GM23338 (cell line): ENCODE measurements at regions not wholly inside any gene's neighbourhood (a gene's known extent, or its start where the extent isn't known, plus 50 kb on each side); places are given as distances from the start of the nearest gene placed in this dataset.

Source experiments
- ATAC-seq: fragments of 200-7000 bp; cut with Tn5 transposase; 3 replicates; pipeline ENCODE4 v1.9.1; 2020
- DNase-seq: peaks from one replicate; pipeline ENCODE4 v3.0.0-alpha.2; 2015; ENCODE audit warnings: low spot score
- H2AFZ ChIP-seq: fragments of 200-600 bp; sonication (generic); 2 replicates; pipeline ENCODE4 v1.8.0; 2016; ENCODE audit warnings: antibody characterized with exemption, mild to moderate bottlenecking, moderate library complexity
- H3F3A ChIP-seq: fragments of 200-600 bp; sonication (generic); replicated peaks from 2 replicates; pipeline ENCODE4 v1.8.0; 2017; ENCODE audit warnings: antibody characterized with exemption, mixed run types, low read depth
- H3K27ac ChIP-seq: fragments of 200-600 bp; sonication (generic); 2 replicates; pipeline ENCODE4 v1.6.1; 2016; ENCODE audit warnings: low read depth
- H3K27me3 ChIP-seq: fragments of 200-600 bp; sonication (generic); 2 replicates; pipeline ENCODE4 v1.8.0; 2016; ENCODE audit warnings: mild to moderate bottlenecking, mixed run types, moderate library complexity; ENCODE audit not compliant: insufficient read depth
- H3K36me3 ChIP-seq: fragments of 200-600 bp; sonication (generic); 2 replicates; pipeline ENCODE4 v1.8.0; 2016; ENCODE audit warnings: mild to moderate bottlenecking; ENCODE audit not compliant: insufficient read depth
- H3K4me1 ChIP-seq: fragments of 200-600 bp; sonication (generic); 2 replicates; pipeline ENCODE4 v1.8.0; 2016; ENCODE audit warnings: mild to moderate bottlenecking, moderate library complexity; ENCODE audit not compliant: insufficient read depth
- H3K4me2 ChIP-seq: fragments of 200-600 bp; sonication (generic); 2 replicates; pipeline ENCODE4 v1.7.1; 2017; ENCODE audit warnings: mixed run types
- H3K4me3 ChIP-seq: fragments of 200-600 bp; sonication (generic); 2 replicates; pipeline ENCODE4 v1.6.1; 2016; ENCODE audit warnings: mixed run types
- H3K79me2 ChIP-seq: fragments of 200-600 bp; sonication (generic); replicated peaks from 2 replicates; pipeline ENCODE4 v1.8.0; 2017; ENCODE audit warnings: mild to moderate bottlenecking; ENCODE audit not compliant: insufficient read depth
- H3K9me2 ChIP-seq: fragments of 200-600 bp; sonication (generic); 2 replicates; pipeline ENCODE4 v1.8.0; 2017; ENCODE audit not compliant: insufficient read depth
- H4K20me1 ChIP-seq: fragments of 200-600 bp; sonication (generic); replicated peaks from 2 replicates; pipeline ENCODE4 v1.8.0; 2017; ENCODE audit warnings: mild to moderate bottlenecking; ENCODE audit not compliant: insufficient read depth
- H3K27ac Mint-ChIP-seq: 2 replicates; pipeline ENCODE4 v1.8.0; 2020; ENCODE audit warnings: inconsistent platforms, mild to moderate bottlenecking, moderate library complexity, mixed read lengths
- H3K27me3 Mint-ChIP-seq: 3 replicates; pipeline ENCODE4 v1.8.0; 2022; ENCODE audit warnings: low read depth, mild to moderate bottlenecking, moderate library complexity, mixed read lengths, inconsistent platforms; ENCODE audit not compliant: insufficient read depth, poor library complexity
- H3K36me3 Mint-ChIP-seq: 3 replicates; pipeline ENCODE4 v1.8.0; 2021; ENCODE audit warnings: low read depth, mild to moderate bottlenecking, inconsistent platforms, moderate library complexity, mixed read lengths
- H3K4me1 Mint-ChIP-seq: 3 replicates; pipeline ENCODE4 v1.8.0; 2020; ENCODE audit warnings: mild to moderate bottlenecking, inconsistent platforms, mixed read lengths
- H3K4me3 Mint-ChIP-seq: 3 replicates; pipeline ENCODE4 v1.8.0; 2021; ENCODE audit warnings: moderate library complexity, mild to moderate bottlenecking, inconsistent platforms, mixed read lengths
- H3K9me3 Mint-ChIP-seq: 3 replicates; pipeline ENCODE4 v1.8.0; 2020; ENCODE audit warnings: moderate library complexity, mild to moderate bottlenecking, inconsistent platforms, mixed read lengths
- CREB1 ChIP-seq: fragments of 250-450 bp; sonication (Bioruptor Pico); IDR thresholded peaks from 2 replicates; pipeline ENCODE4 v1.5.0; 2020; ENCODE audit warnings: low read depth, mild to moderate bottlenecking, moderate library complexity
- CTCF ChIP-seq, 2 experiments: fragments of 200-600 bp in 1 of 2; sonication (generic) in 1 of 2; conservative IDR thresholded peaks; 2 replicates each; pipeline versions ENCODE4 v1.5.1 to v1.6.1; 2016 to 2017; ENCODE audit warnings: antibody characterized with exemption in 2 of 2, low read depth in 2 of 2, mild to moderate bottlenecking in 2 of 2, moderate library complexity in 1 of 2
- ETS1 ChIP-seq: IDR thresholded peaks from 2 replicates; pipeline ENCODE4 v1.6.1; 2016; ENCODE audit warnings: antibody characterized with exemption
- EZH2 ChIP-seq: fragments of 200-600 bp; sonication (generic); IDR thresholded peaks from one replicate; pipeline ENCODE4 v1.8.0; 2017; ENCODE audit warnings: antibody characterized with exemption, mild to moderate bottlenecking, low read depth; ENCODE audit not compliant: unreplicated experiment
- EZH2phosphoT487 ChIP-seq: fragments of 200-600 bp; sonication (generic); IDR thresholded peaks from one replicate; pipeline ENCODE4 v1.8.1; 2018; ENCODE audit warnings: antibody characterized with exemption; ENCODE audit not compliant: unreplicated experiment
- JUNB ChIP-seq: IDR thresholded peaks from one replicate; pipeline ENCODE4 v1.6.1; 2016; ENCODE audit warnings: antibody characterized with exemption; ENCODE audit not compliant: unreplicated experiment
- NANOG ChIP-seq: IDR thresholded peaks from 2 replicates; pipeline ENCODE4 v1.6.1; 2016; ENCODE audit warnings: antibody characterized with exemption, borderline replicate concordance
- POLR2AphosphoS5 ChIP-seq: IDR thresholded peaks from 2 replicates; pipeline ENCODE4 v1.6.1; 2016; ENCODE audit warnings: antibody characterized with exemption, low read depth
- REST ChIP-seq: IDR thresholded peaks from one replicate; pipeline ENCODE4 v1.6.1; 2018; ENCODE audit warnings: antibody characterized with exemption; ENCODE audit not compliant: unreplicated experiment
- STAT1 ChIP-seq: IDR thresholded peaks from one replicate; pipeline ENCODE4 v1.6.1; 2016; ENCODE audit warnings: antibody characterized with exemption; ENCODE audit not compliant: unreplicated experiment
- ZNF114 ChIP-seq: fragments of 250-450 bp; sonication (Bioruptor Pico); IDR thresholded peaks from 2 replicates; pipeline ENCODE4 v1.5.0; 2020; ENCODE audit warnings: mild to moderate bottlenecking, moderate library complexity
- ZNF331 ChIP-seq: fragments of 250-450 bp; sonication (Bioruptor Pico); IDR thresholded peaks from 2 replicates; pipeline ENCODE4 v1.5.0; 2020; ENCODE audit warnings: low read depth, mild to moderate bottlenecking, moderate library complexity
- ZNF462 ChIP-seq: fragments of 250-450 bp; sonication (Bioruptor Pico); IDR thresholded peaks from 2 replicates; pipeline ENCODE4 v1.5.0; 2020; ENCODE audit warnings: mild to moderate bottlenecking, moderate library complexity

- TF ChIP-seq EZH2 (no peak), EZH2phosphoT487 (no peak), ETS1 (no peak), POLR2AphosphoS5 (no peak), NANOG (no peak), JUNB (no peak), CTCF (conservative IDR thresholded peaks at IDR 0.05; ENCODE audit: low read depth in 2 of 2) (no peak), ZNF331 (CRISPR knock-in tag) (no peak), STAT1 (no peak), ZNF114 (CRISPR knock-in tag) (no peak), ZNF462 (CRISPR knock-in tag) (no peak), REST (no peak), CREB1 (CRISPR knock-in tag) (no peak)
- Histone ChIP-seq H3K27ac (no peak overlapping the region), H3F3A (no peaks in the 10 kb centered on the region), H4K20me1 (no peaks in the 10 kb centered on the region), H2AFZ (no peak overlapping the region), H3K9me2 (no peaks in the 10 kb centered on the region), H3K4me2 (no peak overlapping the region), H3K4me3 (no peak overlapping the region), H3K36me3 (no peaks in the 10 kb centered on the region), H3K27me3 (no peaks in the 10 kb centered on the region), H3K79me2 (no peaks in the 10 kb centered on the region), H3K4me1 (no peaks in the 10 kb centered on the region)
- no peak overlapping the region for H3K4me3 Mint-ChIP-seq
- DNase-seq (no peak), ATAC-seq (no peak)
- no peaks in the 10 kb centered on the region for H3K4me1 Mint-ChIP-seq
- H3K36me3 Mint-ChIP-seq = peaks cover 2% of the 10 kb centered on the region; the same call in 1 of the 3 replicates
- peaks cover 12% of the 10 kb centered on the region for H3K9me3 Mint-ChIP-seq
- H3K27me3 Mint-ChIP-seq = peaks cover 2% of the 10 kb centered on the region
- no peak overlapping the region for H3K27ac Mint-ChIP-seq
Observed at GRCh38 chr4:188735082-188735481, 595.8 kb downstream of the TRIML1 start.
